ENCODE measurements at regions not wholly inside any gene's neighbourhood (a gene's known extent, or its start where the extent isn't known, plus 50 kb on each side); places are given as distances from the start of the nearest gene placed in this dataset.
A peak's percentile ranks its signal among the peaks of the same experiment; 100 is the strongest.

DNA sequence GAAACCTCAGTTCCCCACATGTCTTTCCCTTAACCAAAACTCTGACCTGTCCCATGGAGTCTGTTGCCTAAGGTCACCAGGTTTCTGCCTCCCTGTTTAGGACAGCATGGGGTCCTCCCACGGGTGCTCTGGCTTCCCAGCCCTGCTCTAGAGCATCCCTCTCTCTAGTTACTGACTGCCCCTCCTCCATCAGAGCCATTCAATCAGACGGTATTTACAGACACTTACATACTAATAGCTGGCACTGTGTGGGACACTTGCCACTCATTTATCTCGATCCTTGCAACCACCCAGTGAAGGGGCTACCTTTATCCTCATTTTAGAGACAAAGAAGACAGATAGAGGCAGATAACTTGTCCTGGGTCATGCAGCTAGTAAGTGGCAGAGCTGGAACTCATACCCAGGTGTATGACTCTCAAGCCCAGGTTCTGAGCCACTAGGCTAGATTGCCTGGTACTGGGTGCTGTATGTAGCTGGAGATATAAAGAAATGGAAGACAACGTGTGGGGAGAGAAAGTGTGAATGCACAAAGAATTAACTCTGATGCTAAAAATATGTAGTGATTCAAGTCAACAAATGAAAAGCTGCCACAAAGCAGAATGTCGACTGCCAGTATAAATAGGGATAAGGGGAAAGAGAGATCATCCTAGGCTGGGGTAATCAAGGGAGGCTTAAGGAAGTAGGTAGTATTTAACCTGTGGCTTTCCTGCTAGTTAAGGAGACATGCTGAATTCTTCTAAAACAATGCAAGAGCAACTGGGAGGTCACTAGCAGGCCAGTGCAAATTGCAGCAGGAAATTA lies 52.5 kb upstream of the PDE8B start:
- Mint-ChIP-seq H3K27me3 (ENCODE audit: low read depth) (no peaks in the 10 kb centered on the region), H3K4me1 (ENCODE audit: low read depth) (peaks cover 27% of the 10 kb centered on the region), H3K36me3 (ENCODE audit: low read depth) (no peaks in the 10 kb centered on the region), H3K9me3 (peaks cover 1% of the 10 kb centered on the region), H3K4me3 (no peak overlapping the region), H3K27ac (no peak overlapping the region)
- no peak for DNase-seq
- intact Hi-C loops (cut with micrococcal nuclease), result no loop called here
- CTCF ChIA-PET, result interaction anchor here (1.1 to 2.9 kb wide), 2 partner anchors 12 to 335 kb away, joined by 3 to 28 read pairs; no protein-coding TSS in a partner anchor

DNA sequence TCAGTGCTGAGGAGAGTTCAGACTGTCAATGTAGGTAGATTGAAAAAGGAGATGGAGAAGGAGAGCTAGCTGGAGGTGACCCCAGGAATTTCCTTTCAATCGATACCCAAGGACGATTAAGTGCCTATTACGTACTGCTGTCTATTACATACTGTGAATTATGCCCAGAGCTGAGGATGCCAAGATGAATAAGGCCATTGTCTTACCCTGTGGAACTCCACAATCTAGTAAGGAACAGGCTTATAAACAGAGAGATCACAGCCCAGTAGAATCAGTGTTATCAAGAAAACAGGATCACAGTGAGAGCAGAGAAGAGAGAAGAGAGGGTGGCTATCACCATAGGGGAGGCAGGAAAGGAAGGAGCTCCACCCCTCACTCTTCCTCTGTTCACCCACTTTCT lies 54.1 kb upstream of the PDE8B start:
- Mint-ChIP-seq H3K36me3 (ENCODE audit: low read depth) (no peaks in the 10 kb centered on the region), H3K27me3 (ENCODE audit: low read depth) (no peaks in the 10 kb centered on the region), H3K9me3 (peaks cover 1% of the 10 kb centered on the region), H3K4me1 (ENCODE audit: low read depth) (peaks cover 27% of the 10 kb centered on the region), H3K4me3 (no peak overlapping the region), H3K27ac (no peak overlapping the region)
- intact Hi-C loops (cut with micrococcal nuclease), result no loop called here
- DNase-seq, result no peak
- CTCF ChIA-PET, result interaction anchor here (1.6 to 2.9 kb wide), 4 partner anchors 11 to 337 kb away, joined by 4 to 28 read pairs (median 8); no protein-coding TSS in a partner anchor

DNA sequence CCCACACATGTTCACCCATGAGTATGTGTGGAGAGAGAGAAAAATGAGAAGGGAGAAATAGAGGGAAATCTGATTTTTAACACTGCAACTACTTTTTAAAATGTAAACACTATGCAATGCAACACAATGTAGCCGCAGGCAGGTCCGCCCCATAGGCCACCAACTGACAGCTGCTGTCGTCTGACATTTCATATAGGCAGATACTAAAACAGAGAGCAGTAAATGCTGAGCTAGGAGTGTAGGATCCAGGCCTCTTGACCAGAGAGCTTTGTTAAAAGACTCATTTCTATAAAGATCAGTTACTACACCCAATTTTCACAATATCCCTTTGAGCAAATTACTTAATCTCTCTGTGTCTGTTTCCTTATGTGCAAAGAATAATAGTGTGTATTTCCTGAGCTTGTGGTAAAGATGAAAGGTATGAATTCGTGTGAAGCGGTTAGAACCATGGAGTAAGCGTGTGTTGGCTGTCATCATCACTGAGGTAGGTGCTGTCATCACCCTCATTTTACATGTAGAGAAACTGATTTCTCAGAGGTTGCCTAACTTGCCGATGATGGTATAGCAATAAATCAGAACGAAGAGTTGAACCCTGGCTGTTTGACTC lies 55.2 kb upstream of the PDE8B start:
- H3K4me1 Mint-ChIP-seq (ENCODE audit: low read depth), result peaks cover 27% of the 10 kb centered on the region
- intact Hi-C loops (cut with micrococcal nuclease), result loop anchor here (1.0 to 2.0 kb wide), 3 partner anchors 58 to 224 kb away; no protein-coding TSS in a partner anchor
- DNase-seq, result peak; percentile 66
- no peaks in the 10 kb centered on the region for H3K36me3 Mint-ChIP-seq (ENCODE audit: low read depth)
- H3K4me3 Mint-ChIP-seq, result no peak overlapping the region
- no peaks in the 10 kb centered on the region for H3K27me3 Mint-ChIP-seq (ENCODE audit: low read depth)
- CTCF ChIA-PET, result interaction anchor here (0.6 to 2.9 kb wide), 7 partner anchors 10 to 338 kb away, joined by 3 to 28 read pairs (median 4); no protein-coding TSS in a partner anchor
- H3K27ac Mint-ChIP-seq, result peak overlapping the region; percentile 60
- H3K9me3 Mint-ChIP-seq, result no peaks in the 10 kb centered on the region

DNA sequence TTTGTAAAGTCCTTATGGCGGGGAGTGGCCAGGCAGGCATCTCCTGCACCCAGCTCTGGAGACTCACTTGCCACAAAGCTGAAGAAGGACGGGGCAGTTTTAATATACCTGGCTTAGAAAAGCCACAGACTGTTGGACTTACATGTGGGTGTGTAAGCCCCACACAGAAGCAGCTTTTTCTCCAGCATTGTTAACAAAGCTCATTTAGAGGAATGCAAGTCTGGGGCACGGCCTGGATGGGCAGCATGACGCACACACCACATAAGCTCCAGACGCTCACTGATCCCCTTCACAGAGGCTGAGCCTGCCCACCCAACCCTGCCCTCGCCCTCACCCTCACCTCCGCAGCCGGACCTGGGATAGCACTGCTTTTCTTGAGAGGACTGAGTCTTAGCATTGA lies 58.0 kb upstream of the PDE8B start:
- intact Hi-C loops (cut with micrococcal nuclease), result no loop called here
- Mint-ChIP-seq H3K27ac (no peak overlapping the region), H3K36me3 (ENCODE audit: low read depth) (no peaks in the 10 kb centered on the region), H3K27me3 (ENCODE audit: low read depth) (no peaks in the 10 kb centered on the region), H3K4me1 (ENCODE audit: low read depth) (peaks cover 27% of the 10 kb centered on the region), H3K9me3 (no peaks in the 10 kb centered on the region), H3K4me3 (no peak overlapping the region)
- no peak for DNase-seq
- CTCF ChIA-PET, result interaction anchor here (0.7 to 1.0 kb wide), 2 partner anchors 10 to 622 kb away, joined by 3 to 4 read pairs; no protein-coding TSS in a partner anchor

- DNase-seq, result no peak
- no peaks in the 10 kb centered on the region for H3K36me3 Mint-ChIP-seq (ENCODE audit: low read depth)
- peaks cover 26% of the 10 kb centered on the region for H3K4me1 Mint-ChIP-seq (ENCODE audit: low read depth)
- intact Hi-C loops (cut with micrococcal nuclease), result no loop called here
- no peaks in the 10 kb centered on the region for H3K9me3 Mint-ChIP-seq
- no peak overlapping the region for H3K4me3 Mint-ChIP-seq
- CTCF ChIA-PET, result interaction anchor here (0.7 to 2.0 kb wide), 2 partner anchors 341 to 623 kb away, joined by 3 to 7 read pairs; partner anchors contain the start of gene WDR41
- H3K27me3 Mint-ChIP-seq (ENCODE audit: low read depth), result no peaks in the 10 kb centered on the region
- no peak overlapping the region for H3K27ac Mint-ChIP-seq
These were observed 59.0 kb upstream of the PDE8B start for GRCh38 chr5:77151501-77151900.

DNA sequence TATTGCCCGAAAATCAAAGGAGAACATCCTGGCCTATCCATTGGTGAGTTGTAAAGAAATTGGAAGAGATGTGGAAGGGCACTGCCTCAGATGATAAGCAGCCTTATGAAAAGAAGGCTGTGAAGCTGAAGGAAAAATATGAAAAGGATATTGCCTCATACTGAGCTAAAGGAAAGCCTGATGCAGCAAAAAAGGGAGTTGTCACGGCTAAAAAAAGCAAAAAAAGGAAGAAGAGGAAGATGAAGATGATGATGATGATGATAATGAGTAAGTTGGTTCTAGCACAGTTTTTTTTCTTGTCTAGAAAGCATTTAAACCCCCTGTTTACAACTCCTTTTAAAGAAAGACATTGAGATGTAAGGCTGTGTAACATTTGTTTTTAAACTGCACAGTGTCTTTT lies 59.8 kb upstream of the ZBED3 start:
- Mint-ChIP-seq H3K4me3 (no peak overlapping the region), H3K27me3 (ENCODE audit: low read depth) (peaks cover 3% of the 10 kb centered on the region), H3K27ac (no peak overlapping the region), H3K9me3 (no peaks in the 10 kb centered on the region), H3K4me1 (ENCODE audit: low read depth) (peaks cover 27% of the 10 kb centered on the region), H3K36me3 (ENCODE audit: low read depth) (no peaks in the 10 kb centered on the region)
- CTCF ChIA-PET, result interaction anchor here (0.6 to 3.7 kb wide), 3 partner anchors 9 to 553 kb away, joined by 3 to 28 read pairs (median 9); partner anchors contain the start of gene WDR41
- intact Hi-C loops (cut with micrococcal nuclease), result loop anchor here (5.0 to 10.0 kb wide), 2 partner anchors 630 to 1118 kb away; partner anchors contain the start of gene TBCA
- no peak for DNase-seq

- Mint-ChIP-seq H3K27me3 (ENCODE audit: low read depth) (peaks cover 3% of the 10 kb centered on the region), H3K27ac (peak overlapping the region; percentile 48), H3K4me1 (ENCODE audit: low read depth) (peaks cover 27% of the 10 kb centered on the region), H3K36me3 (ENCODE audit: low read depth) (no peaks in the 10 kb centered on the region), H3K9me3 (no peaks in the 10 kb centered on the region), H3K4me3 (no peak overlapping the region)
- DNase-seq, result no peak
- CTCF ChIA-PET, result interaction anchor here (0.7 to 3.7 kb wide), 14 partner anchors 10 to 350 kb away, joined by 3 to 28 read pairs (median 4); partner anchors contain the start of gene WDR41
- intact Hi-C loops (cut with micrococcal nuclease), result loop anchor here (1.0 to 10.0 kb wide), 5 partner anchors 85 to 1119 kb away; partner anchors contain the start of gene TBCA
These were observed 58.6 kb upstream of the ZBED3 start for GRCh38 chr5:77145666-77146065.

DNA sequence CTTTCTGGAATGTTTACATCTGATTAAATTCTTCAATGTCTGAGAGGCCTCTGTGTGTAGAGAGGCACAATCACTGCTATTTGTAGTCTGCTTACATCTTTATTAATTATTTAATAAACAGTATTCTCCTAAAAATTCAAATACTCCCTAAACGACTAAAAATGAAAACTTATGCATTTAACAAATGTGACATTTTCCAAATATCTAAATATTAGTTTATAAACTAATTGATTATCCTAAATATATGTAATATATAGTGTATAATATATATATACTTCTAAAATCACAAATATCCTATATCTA lies 57.7 kb upstream of the ZBED3 start:
- H3K27ac Mint-ChIP-seq, result no peak overlapping the region
- no peaks in the 10 kb centered on the region for H3K9me3 Mint-ChIP-seq
- H3K4me3 Mint-ChIP-seq, result no peak overlapping the region
- H3K36me3 Mint-ChIP-seq (ENCODE audit: low read depth), result no peaks in the 10 kb centered on the region
- no peak for DNase-seq
- peaks cover 3% of the 10 kb centered on the region for H3K27me3 Mint-ChIP-seq (ENCODE audit: low read depth)
- H3K4me1 Mint-ChIP-seq (ENCODE audit: low read depth), result peaks cover 27% of the 10 kb centered on the region
- CTCF ChIA-PET, result interaction anchor here (0.6 to 3.7 kb wide), 12 partner anchors 11 to 351 kb away, joined by 3 to 28 read pairs (median 6); partner anchors contain the start of gene WDR41
- intact Hi-C loops (cut with micrococcal nuclease), result loop anchor here (1.0 to 10.0 kb wide), 6 partner anchors 86 to 1120 kb away; partner anchors contain the start of genes TBCA and WDR41

DNA sequence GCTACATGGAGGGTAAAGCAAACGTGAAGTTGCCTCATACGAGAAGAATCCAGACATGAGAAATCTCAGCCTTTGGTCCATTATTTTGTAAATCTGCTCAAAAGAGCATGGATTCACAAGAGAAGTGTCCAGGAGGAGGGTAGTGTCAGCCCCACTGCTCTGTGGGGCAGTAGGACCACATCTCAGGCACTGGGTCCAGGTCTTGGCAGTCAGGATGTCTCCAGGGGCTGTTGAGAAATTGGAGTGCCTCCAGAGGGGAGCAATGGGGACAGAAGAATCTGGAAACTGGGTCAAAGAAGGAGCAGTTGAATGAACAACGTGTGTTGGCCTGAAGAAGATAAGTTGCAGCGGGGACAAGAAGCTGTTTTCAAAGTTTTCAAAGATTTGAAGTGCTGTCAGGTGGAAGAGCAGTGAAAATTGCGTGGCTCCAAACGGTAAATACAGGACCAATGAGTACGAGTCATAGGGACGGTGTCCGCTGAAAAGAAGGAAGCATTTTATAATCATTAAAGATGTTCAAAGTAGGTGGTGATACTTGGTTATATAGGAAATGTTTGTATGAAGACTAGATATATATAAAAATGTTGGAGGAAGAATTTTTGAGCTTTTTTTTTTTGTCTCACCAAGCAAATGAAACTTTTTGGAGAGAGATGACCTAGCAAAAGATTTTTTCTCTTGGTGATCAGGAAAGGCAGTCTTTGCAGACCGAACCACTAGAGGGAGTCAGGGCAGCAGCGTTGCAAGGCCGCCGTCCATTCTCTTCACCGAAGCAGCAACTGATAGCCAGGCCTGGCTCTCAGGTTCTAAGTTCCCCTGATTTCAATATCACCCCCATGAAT lies 57.1 kb upstream of the ZBED3 start:
- Mint-ChIP-seq H3K4me1 (ENCODE audit: low read depth) (peaks cover 27% of the 10 kb centered on the region), H3K9me3 (no peaks in the 10 kb centered on the region), H3K4me3 (no peak overlapping the region), H3K27me3 (ENCODE audit: low read depth) (peaks cover 3% of the 10 kb centered on the region), H3K27ac (no peak overlapping the region), H3K36me3 (ENCODE audit: low read depth) (no peaks in the 10 kb centered on the region)
- CTCF ChIA-PET, result interaction anchor here (0.6 to 3.7 kb wide), 14 partner anchors 12 to 1209 kb away, joined by 3 to 28 read pairs (median 4); partner anchors contain the start of gene WDR41
- peak; percentile 80 for DNase-seq
- intact Hi-C loops (cut with micrococcal nuclease), result loop anchor here (1.0 to 10.0 kb wide), 4 partner anchors 87 to 1121 kb away; partner anchors contain the start of gene WDR41

GRCh38 chr5:77140350-77140749 lies 53.3 kb upstream of the ZBED3 start:
- no peak overlapping the region for H3K4me3 Mint-ChIP-seq
- H3K4me1 Mint-ChIP-seq (ENCODE audit: low read depth), result peaks cover 9% of the 10 kb centered on the region
- H3K27ac Mint-ChIP-seq, result no peak overlapping the region
- CTCF ChIA-PET, result no interaction called here
- no peak for DNase-seq
- H3K27me3 Mint-ChIP-seq (ENCODE audit: low read depth), result peaks cover 3% of the 10 kb centered on the region
- intact Hi-C loops (cut with micrococcal nuclease), result loop anchor here (10.0 kb wide), 1 partner anchor 1124 kb away; no protein-coding TSS in a partner anchor
- no peaks in the 10 kb centered on the region for H3K9me3 Mint-ChIP-seq
- no peaks in the 10 kb centered on the region for H3K36me3 Mint-ChIP-seq (ENCODE audit: low read depth)

DNA sequence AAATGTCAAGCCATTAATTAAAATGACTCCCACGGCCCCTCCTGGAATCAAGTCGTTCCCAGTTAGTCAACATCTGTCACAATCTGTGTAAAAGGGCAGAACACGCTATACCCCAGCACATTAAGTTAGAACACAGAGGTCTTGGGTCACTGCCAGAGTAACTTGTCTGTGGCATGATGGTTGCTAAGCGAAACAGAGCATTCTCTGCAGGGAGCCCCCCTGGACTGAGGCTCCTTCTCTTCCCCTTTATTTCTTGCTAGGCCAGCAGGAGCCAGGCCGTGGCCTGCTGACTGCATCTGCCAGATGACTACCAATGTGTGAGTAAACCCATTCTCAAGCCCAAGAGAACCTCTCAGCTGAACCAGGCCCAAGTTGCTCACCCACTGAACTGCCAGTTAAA lies 51.9 kb upstream of the ZBED3 start:
- peaks cover 3% of the 10 kb centered on the region for H3K27me3 Mint-ChIP-seq (ENCODE audit: low read depth)
- no peak for DNase-seq
- H3K36me3 Mint-ChIP-seq (ENCODE audit: low read depth), result no peaks in the 10 kb centered on the region
- H3K4me3 Mint-ChIP-seq, result no peak overlapping the region
- CTCF ChIA-PET, result no interaction called here
- no peak overlapping the region for H3K27ac Mint-ChIP-seq
- intact Hi-C loops (cut with micrococcal nuclease), result no loop called here
- H3K9me3 Mint-ChIP-seq, result no peaks in the 10 kb centered on the region
- H3K4me1 Mint-ChIP-seq (ENCODE audit: low read depth), result no peaks in the 10 kb centered on the region

All from activated naive CD4-positive, alpha-beta T cell treated with anti-CD3 and anti-CD28 coated beads for 36 hours (primary cell).